Retinal pigment epithelial cell (primary cell): ENCODE measurements at regions not wholly inside any gene's neighbourhood (a gene's known extent, or its start where the extent isn't known, plus 50 kb on each side); places are given as distances from the start of the nearest gene placed in this dataset.

ENCODE experiments used
- DNase-seq: peaks from one replicate; pipeline ENCODE4 v3.0.0-alpha.2; 2010; ENCODE audit warnings: low read depth
- H3K4me3 ChIP-seq: 2 replicates; pipeline ENCODE4 v1.5.1; 2011; ENCODE audit warnings: mild to moderate bottlenecking, low read length, control low read depth, moderate library complexity
- CTCF ChIP-seq: conservative IDR thresholded peaks from 2 replicates; pipeline ENCODE4 v1.5.1; 2011; ENCODE audit warnings: low read depth, low read length, control low read depth, inconsistent platforms

DNA sequence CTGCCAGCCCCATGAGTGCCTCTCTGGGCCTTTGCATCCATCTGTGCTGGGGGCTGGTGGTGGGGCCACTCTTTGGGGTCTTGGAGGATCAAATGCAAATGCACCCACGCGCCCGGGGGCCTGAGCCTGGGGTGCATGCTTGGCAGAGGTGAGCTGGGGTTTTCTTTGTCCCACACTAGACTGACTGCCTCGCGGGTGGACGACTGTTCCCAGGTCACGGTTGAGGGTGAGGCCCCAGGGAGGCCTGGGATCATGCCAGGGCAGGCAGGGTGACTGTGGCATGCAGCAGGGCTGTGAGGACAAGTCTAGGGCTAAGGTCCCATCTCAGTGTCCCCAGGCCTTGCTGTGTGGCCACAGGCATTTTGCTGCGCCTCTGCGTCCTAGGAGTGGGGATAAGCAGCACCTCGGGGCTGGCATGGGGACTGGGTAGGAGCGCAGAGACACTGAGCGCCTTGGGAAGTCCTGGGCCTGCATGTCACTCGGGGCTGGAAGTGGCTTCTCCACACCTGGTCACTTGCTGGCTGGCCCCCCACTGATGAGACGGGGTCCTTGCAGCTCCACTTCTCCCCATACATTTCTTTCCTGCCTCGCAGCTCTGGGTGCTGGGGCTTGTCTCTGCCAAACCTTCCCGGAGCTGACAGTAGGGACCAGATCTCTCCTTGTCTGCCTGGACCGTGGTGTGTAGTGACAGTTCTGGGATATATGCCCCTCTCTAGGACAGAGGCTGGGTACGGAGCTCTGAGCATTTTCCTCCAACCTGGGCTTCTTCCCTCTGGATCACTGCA is 133.1 kb downstream of the CTTN start:
- no peak for TF ChIP-seq CTCF
- H3K4me3 ChIP-seq: no peak overlapping the region
- DNase-seq: no peak

- DNase-seq: no peak
- H3K4me3 ChIP-seq: no peak overlapping the region
- no peak for TF ChIP-seq CTCF
Measured at GRCh38 chr11:70532066-70532440, 133.7 kb downstream of the CTTN start.

- no peak for TF ChIP-seq CTCF
- no peak for DNase-seq
- no peak overlapping the region for H3K4me3 ChIP-seq
Measured at GRCh38 chr11:70532731-70533130, 134.4 kb downstream of the CTTN start.

GRCh38 chr11:70535191-70535971 is 137.1 kb downstream of the CTTN start:
- no peak for DNase-seq
- no peak for TF ChIP-seq CTCF
- no peak overlapping the region for H3K4me3 ChIP-seq

DNA sequence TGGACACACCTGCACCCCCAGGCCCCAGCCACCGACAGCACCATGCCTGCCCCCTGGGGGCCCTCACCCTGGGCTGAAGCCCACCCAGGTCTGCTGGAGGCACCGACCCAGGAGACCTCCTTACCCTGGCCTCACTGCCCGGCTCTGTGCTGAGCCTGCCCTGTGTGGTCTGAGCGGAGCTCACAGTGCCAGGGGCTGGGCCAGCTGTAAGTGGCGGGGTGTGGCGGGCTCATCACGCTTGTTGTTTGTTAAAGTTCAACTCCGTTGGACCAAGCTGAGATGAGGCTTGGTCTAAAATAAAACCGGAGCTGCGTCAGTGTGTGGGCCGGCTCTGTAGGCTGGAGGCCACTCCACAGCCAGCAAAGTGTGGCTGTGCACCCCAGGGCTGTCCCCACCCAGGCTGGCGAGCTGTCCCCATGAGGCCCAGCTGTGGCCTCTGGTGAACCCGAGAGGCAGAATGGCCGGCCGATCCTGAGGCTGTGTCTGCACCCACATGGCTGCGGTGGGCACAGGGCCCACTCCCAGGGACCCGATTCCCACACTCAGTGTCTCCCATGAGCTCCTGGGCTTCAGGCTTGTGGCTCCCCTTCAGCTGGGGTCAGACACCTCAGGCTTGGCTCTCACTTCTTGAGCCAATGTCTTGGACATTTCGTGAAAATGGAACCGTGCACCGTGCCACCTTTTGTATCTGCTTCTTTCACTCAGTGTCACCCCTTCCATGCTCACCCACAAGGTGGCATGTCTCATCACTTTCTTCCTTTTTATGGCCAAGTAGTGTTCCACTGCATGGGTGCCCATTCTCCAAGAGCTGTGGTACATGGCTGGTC is 137.9 kb downstream of the CTTN start:
- H3K4me3 ChIP-seq: no peak overlapping the region
- no peak for DNase-seq
- no peak for TF ChIP-seq CTCF

DNA sequence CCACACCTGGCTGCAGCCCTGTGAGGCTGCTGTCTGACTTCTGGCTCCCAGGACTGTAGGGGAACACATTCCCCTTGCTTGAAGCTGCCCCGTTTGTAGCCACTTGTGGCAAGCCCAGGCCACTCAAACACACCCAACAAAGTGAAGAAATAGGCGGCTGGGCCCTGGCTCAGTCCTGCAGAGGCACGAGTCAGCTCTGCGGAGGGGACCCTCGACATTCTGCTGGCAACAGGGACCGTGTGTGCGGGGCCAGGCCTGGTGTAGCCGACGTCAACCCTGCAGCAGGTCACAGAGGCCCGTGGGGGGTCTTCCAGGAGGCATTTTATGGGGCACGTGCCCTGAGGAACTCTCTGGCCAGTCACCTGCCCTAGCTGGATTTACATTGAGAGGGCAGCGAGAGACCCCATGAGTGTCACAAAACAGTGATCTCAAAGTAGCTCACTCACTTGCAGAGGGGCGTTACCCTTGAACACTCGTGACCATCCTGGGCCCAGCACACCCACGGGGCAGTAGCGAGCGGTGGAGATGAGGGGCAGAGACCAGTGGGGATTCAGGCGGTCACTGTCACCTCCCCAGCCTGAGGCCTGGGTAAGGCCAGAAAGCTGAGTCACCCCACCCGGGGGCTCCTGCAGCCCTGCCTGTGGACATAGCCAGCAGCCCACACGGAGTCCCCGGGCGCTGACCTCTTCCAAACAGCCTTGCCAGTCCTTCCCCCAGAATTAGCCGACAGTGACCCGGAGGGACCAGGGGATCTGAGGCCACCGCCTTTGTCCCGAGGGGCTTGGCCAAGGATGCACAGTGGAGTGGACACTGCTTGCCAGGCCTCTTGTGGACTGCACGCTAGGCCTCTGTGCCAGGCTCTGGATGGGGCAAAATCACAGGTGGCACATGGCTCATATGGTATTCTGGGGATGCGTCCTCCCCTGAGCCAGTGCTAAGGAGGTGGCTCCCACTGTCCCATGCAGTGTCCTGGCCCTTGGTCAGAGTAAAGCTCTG is 139.5 kb downstream of the CTTN start:
- no peak for TF ChIP-seq CTCF
- no peak for DNase-seq
- no peak overlapping the region for H3K4me3 ChIP-seq
